ENCODE measurements at regions not wholly inside any gene's neighbourhood (a gene's known extent, or its start where the extent isn't known, plus 50 kb on each side); places are given as distances from the start of the nearest gene placed in this dataset.

- no peak overlapping the region for H3K4me3 ChIP-seq (replicated peaks; ENCODE audit: low read depth, low read length)
- no peak for TF ChIP-seq CTCF (IDR thresholded peaks at IDR 0.05; ENCODE audit: low read depth, low read length, missing control alignments)
- no peak for DNase-seq (ENCODE audit: extremely low read depth, low read depth)
These were observed 215.2 kb downstream of the AUH start for GRCh38 chr9:91146391-91147019.

GRCh38 chr9:91147079-91147708 lies 214.5 kb downstream of the AUH start:
- no peak for TF ChIP-seq CTCF (IDR thresholded peaks at IDR 0.05; ENCODE audit: low read depth, low read length, missing control alignments)
- no peak overlapping the region for H3K4me3 ChIP-seq (replicated peaks; ENCODE audit: low read depth, low read length)
- DNase-seq (ENCODE audit: extremely low read depth, low read depth), result no peak

- H3K4me3 ChIP-seq (replicated peaks; ENCODE audit: low read depth, low read length), result no peak overlapping the region
- TF ChIP-seq CTCF (IDR thresholded peaks at IDR 0.05; ENCODE audit: low read depth, low read length, missing control alignments), result no peak
- DNase-seq (ENCODE audit: extremely low read depth, low read depth), result no peak
These were observed 213.4 kb downstream of the AUH start for GRCh38 chr9:91148306-91148705.

DNA sequence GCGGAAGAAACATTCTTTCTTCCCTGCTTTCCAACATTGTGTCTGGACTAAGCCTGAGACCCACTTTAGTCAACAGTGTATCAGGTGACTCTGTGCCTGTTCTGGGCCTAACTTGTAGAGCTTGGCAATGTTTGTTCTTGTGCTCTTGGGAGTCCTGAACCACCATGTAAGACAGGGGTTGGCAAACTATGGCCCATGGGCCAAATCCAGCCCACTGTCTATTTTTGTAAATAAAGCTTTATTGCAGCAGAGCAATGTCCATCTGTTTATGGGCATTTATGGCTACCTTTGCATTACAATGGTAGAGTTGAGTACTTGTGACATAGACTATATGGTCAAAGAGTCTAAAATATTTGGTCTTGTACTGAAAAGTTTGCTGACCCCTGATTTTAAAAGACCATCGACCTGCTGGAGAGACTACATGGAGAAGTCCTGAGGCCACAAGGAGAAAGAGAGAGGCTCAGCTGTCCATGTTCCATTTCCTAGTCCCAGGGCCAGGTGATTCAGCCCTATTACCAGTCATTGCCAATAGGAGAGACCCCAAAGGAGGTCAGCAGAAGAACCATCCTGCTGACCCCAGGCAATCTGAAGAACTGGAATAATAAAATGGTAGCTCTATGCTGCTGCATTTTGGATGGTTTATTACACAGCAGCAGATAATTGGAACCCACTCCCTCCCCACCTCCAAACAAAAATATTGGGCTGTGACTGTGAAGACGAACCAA lies 211.3 kb downstream of the AUH start:
- H3K4me3 ChIP-seq (replicated peaks; ENCODE audit: low read depth, low read length), result no peak overlapping the region
- TF ChIP-seq CTCF (IDR thresholded peaks at IDR 0.05; ENCODE audit: low read depth, low read length, missing control alignments), result no peak
- DNase-seq (ENCODE audit: extremely low read depth, low read depth), result no peak

DNA sequence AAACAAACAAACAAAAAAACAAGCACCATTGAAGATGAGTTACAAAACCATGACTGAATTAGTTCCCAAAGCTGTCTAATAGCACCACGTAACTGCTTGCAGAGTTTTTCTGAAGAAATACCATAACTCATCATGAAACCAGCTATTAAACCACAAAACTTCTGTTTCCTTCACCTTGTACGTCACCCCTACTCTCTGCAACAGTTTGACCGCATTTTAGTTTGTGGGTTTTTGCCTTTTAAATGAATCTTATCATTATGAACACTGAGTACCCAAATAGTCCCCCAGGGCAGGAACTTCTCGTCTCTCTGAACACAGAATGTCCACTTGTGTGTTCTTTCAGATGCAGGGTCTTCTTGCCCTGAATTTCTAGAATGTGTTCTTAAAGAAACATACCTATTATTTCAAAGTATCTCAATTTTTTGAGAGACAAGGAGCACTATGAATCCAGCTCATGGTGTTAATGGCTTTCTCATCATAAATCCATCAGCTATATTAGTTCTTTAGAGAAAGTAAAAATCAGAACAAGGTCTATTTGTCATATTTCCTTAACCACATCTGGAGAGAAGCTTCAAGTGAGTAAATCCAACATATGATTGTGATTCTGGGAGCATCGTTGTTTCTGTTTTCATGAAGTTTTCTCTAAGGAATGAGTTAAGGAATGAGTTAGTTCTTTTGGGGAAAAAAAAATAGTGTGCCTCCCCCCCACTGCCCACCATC lies 210.6 kb downstream of the AUH start:
- TF ChIP-seq CTCF (IDR thresholded peaks at IDR 0.05; ENCODE audit: low read depth, low read length, missing control alignments), result no peak
- peak; percentile 85 for DNase-seq (ENCODE audit: extremely low read depth, low read depth)
- no peak overlapping the region for H3K4me3 ChIP-seq (replicated peaks; ENCODE audit: low read depth, low read length)

GRCh38 chr9:91151718-91152095 lies 210.0 kb downstream of the AUH start:
- DNase-seq (ENCODE audit: extremely low read depth, low read depth), result no peak
- no peak overlapping the region for H3K4me3 ChIP-seq (replicated peaks; ENCODE audit: low read depth, low read length)
- no peak for TF ChIP-seq CTCF (IDR thresholded peaks at IDR 0.05; ENCODE audit: low read depth, low read length, missing control alignments)

All from HFF-Myc (cell line).